Trophoblast cell (in vitro differentiated cells and primary cell): ENCODE measurements at regions not wholly inside any gene's neighbourhood (a gene's known extent, or its start where the extent isn't known, plus 50 kb on each side); places are given as distances from the start of the nearest gene placed in this dataset.

ENCODE experiments used
- DNase-seq, 2 donors: peaks; one replicate each; pipeline ENCODE4 v3.0.0-alpha.2; 2016
- H2AFZ ChIP-seq: 2 replicates; pipeline ENCODE4 v1.6.1; 2013; ENCODE audit warnings: low read length, moderate library complexity, mild to moderate bottlenecking; ENCODE audit not compliant: insufficient read depth, poor library complexity
- H2AK5ac ChIP-seq: 2 replicates; pipeline ENCODE4 v1.6.1; 2013; ENCODE audit warnings: mild to moderate bottlenecking, low read length
- H2BK120ac ChIP-seq: 2 replicates; pipeline ENCODE4 v1.6.1; 2013; ENCODE audit warnings: low read length, mild to moderate bottlenecking, moderate library complexity; ENCODE audit not compliant: insufficient read depth, poor library complexity
- H2BK12ac ChIP-seq: 2 replicates; pipeline ENCODE4 v1.6.1; 2013; ENCODE audit warnings: mild to moderate bottlenecking, low read length, moderate library complexity
- H2BK5ac ChIP-seq: 2 replicates; pipeline ENCODE4 v1.6.1; 2013; ENCODE audit warnings: low read length, low read depth, moderate library complexity, mild to moderate bottlenecking; ENCODE audit not compliant: poor library complexity
- H3K14ac ChIP-seq: 2 replicates; pipeline ENCODE4 v1.6.1; 2013; ENCODE audit warnings: mild to moderate bottlenecking, low read length
- H3K18ac ChIP-seq: 2 replicates; pipeline ENCODE4 v1.6.1; 2013; ENCODE audit warnings: mild to moderate bottlenecking, low read length
- H3K23ac ChIP-seq: 2 replicates; pipeline ENCODE4 v1.6.1; 2013; ENCODE audit warnings: low read length
- H3K27ac ChIP-seq: 2 replicates; pipeline ENCODE4 v1.5.1; 2013; ENCODE audit warnings: low read depth, mild to moderate bottlenecking, inconsistent platforms, low read length, moderate library complexity
- H3K27me3 ChIP-seq: 2 replicates; pipeline ENCODE4 v1.6.1; 2013; ENCODE audit warnings: inconsistent platforms, mild to moderate bottlenecking, low read length, moderate library complexity; ENCODE audit not compliant: insufficient read depth
- H3K36me3 ChIP-seq, 2 experiments: 1 replicate in 1 of 2; 2 replicates in 1 of 2; pipeline ENCODE4 v1.6.1; 2013; ENCODE audit warnings: low read length in 2 of 2, mild to moderate bottlenecking in 2 of 2, moderate library complexity in 1 of 2; ENCODE audit not compliant: insufficient read depth in 2 of 2, control insufficient read depth in 1 of 2
- H3K4ac ChIP-seq: 2 replicates; pipeline ENCODE4 v1.6.1; 2013; ENCODE audit warnings: low read depth, mild to moderate bottlenecking, low read length, moderate library complexity
- H3K4me1 ChIP-seq, 2 experiments: 1 replicate in 1 of 2; 2 replicates in 1 of 2; pipeline ENCODE4 v1.6.1; 2013; ENCODE audit warnings: low read length in 2 of 2, mild to moderate bottlenecking in 2 of 2, moderate library complexity in 1 of 2; ENCODE audit not compliant: insufficient read depth in 2 of 2, control insufficient read depth in 1 of 2
- H3K4me2 ChIP-seq: 2 replicates; pipeline ENCODE4 v1.6.1; 2013; ENCODE audit warnings: inconsistent platforms, mild to moderate bottlenecking, low read length, moderate library complexity
- H3K4me3 ChIP-seq: 2 replicates; pipeline ENCODE4 v1.5.1; 2013; ENCODE audit warnings: mild to moderate bottlenecking, low read depth, low read length, inconsistent platforms
- H3K79me1 ChIP-seq: one replicate; pipeline ENCODE4 v1.6.1; 2013; ENCODE audit warnings: low read length
- H3K79me2 ChIP-seq: 2 replicates; pipeline ENCODE4 v1.6.1; 2013; ENCODE audit warnings: low read length, mild to moderate bottlenecking; ENCODE audit not compliant: control insufficient read depth, insufficient read depth, poor library complexity
- H3K9ac ChIP-seq: 2 replicates; pipeline ENCODE4 v1.6.1; 2013; ENCODE audit warnings: mild to moderate bottlenecking, low read length
- H3K9me3 ChIP-seq: 2 replicates; pipeline ENCODE4 v1.6.1; 2013; ENCODE audit warnings: low read depth, mild to moderate bottlenecking, control low read depth, inconsistent platforms, low read length; ENCODE audit not compliant: insufficient read depth
- H4K12ac ChIP-seq: 2 replicates; pipeline ENCODE4 v1.6.1; 2013; ENCODE audit warnings: low read depth, mild to moderate bottlenecking, low read length, moderate library complexity
- H4K8ac ChIP-seq: 2 replicates; pipeline ENCODE4 v1.6.1; 2013; ENCODE audit warnings: low read depth, mild to moderate bottlenecking, low read length, moderate library complexity
- H4K91ac ChIP-seq: one replicate; pipeline ENCODE4 v1.6.1; 2013; ENCODE audit warnings: low read depth, mild to moderate bottlenecking, low read length, moderate library complexity
- WGBS: extraction: QIAGEN DNeasy Blood & Tissue Kit; methylation state at CpG from one replicate; pipeline ENCODE4 v1.1.7; 2013; ENCODE audit warnings: missing lambda C conversion rate; ENCODE audit not compliant: insufficient read length, insufficient coverage; ENCODE audit errors: extremely low coverage; 5-methylcytosine and 5-hydroxymethylcytosine counted together

DNA sequence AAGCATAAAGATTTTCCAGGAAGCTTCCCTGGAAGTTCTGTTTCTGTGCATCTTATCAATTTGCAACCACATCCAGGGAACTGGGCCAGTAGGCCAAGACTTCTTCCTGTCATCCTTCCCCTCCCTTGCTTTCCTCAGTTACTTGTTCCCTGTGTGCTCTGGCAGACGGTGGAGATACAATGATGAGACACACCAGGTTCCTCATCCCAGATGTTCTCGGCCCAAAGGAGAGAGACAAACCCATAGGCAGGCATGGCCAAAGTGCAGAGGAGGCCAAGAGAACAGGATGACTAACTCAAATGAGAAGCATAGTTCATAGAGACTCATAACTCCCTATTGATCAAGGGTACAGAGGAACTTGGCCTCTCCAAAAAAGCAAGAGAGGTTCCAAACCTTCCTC, 652.6 kb downstream of the CCDC171 start:
- Histone ChIP-seq H3K4me3 (no peak overlapping the region), H3K14ac (no peak overlapping the region), H3K4ac (no peak overlapping the region), H3K9me3 (no peaks in the 10 kb centered on the region), H3K27ac (no peak overlapping the region), H2AFZ (no peak overlapping the region), H4K12ac (no peak overlapping the region), H3K36me3 (no peaks in the 10 kb centered on the region), H4K91ac (no peak overlapping the region), H2BK120ac (no peak overlapping the region), H2BK5ac (no peak overlapping the region), H4K8ac (no peak overlapping the region), H2AK5ac (no peak overlapping the region), H3K27me3 (no peaks in the 10 kb centered on the region), H3K4me1 (peaks cover 7 to 15% of the 10 kb centered on the region in 2 experiments), H3K4me2 (no peak overlapping the region), H3K23ac (no peak overlapping the region), H2BK12ac (no peak overlapping the region), H3K9ac (no peak overlapping the region), H3K79me2 (no peaks in the 10 kb centered on the region), H3K18ac (no peak overlapping the region), H3K79me1 (peaks cover 2% of the 10 kb centered on the region)
- DNase-seq = no peak
- no CpG with 5 or more reads among the region's 2 CpGs for WGBS

- Histone ChIP-seq H3K27ac (no peak overlapping the region), H3K23ac (no peak overlapping the region), H3K27me3 (no peaks in the 10 kb centered on the region), H3K4me2 (no peak overlapping the region), H2AFZ (no peak overlapping the region), H2AK5ac (no peak overlapping the region), H3K36me3 (no peaks in the 10 kb centered on the region), H2BK5ac (no peak overlapping the region), H4K12ac (no peak overlapping the region), H3K79me2 (no peaks in the 10 kb centered on the region), H3K18ac (no peak overlapping the region), H4K91ac (no peak overlapping the region), H3K9ac (no peak overlapping the region), H3K4me3 (no peak overlapping the region), H3K4ac (no peak overlapping the region), H2BK12ac (no peak overlapping the region), H3K14ac (no peak overlapping the region), H4K8ac (no peak overlapping the region), H3K9me3 (no peaks in the 10 kb centered on the region), H3K4me1 (peaks cover 7 to 15% of the 10 kb centered on the region in 2 experiments), H3K79me1 (peaks cover 2% of the 10 kb centered on the region), H2BK120ac (no peak overlapping the region)
- no peak for DNase-seq
- whole genome bisulfite sequencing = no CpG with 5 or more reads among the region's 3 CpGs
Observed at GRCh38 chr9:16206518-16206917, 653.7 kb downstream of the CCDC171 start.

DNA sequence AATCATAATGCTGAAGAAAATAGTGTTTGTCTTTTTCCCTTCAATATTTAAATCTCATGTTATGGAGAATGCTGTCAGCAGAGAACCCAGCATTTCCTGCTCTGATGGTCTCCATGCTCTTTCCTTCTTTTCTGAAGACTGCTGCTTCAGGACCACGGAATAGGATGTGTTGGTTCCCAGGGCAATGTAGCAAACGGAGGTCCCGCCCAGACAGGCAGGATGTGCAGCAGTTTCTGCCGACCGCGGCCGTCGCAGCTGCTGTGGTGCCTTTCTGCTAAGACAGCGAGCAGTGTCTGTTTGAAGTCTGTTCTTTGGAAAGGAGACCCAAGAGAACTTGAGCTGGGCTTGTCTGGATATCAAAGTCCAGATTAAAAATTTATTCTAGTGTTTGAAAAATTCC, 654.3 kb downstream of the CCDC171 start:
- Histone ChIP-seq H3K14ac (no peak overlapping the region), H4K91ac (no peak overlapping the region), H3K27ac (no peak overlapping the region), H3K4ac (no peak overlapping the region), H3K79me2 (no peaks in the 10 kb centered on the region), H3K36me3 (no peaks in the 10 kb centered on the region), H2BK120ac (no peak overlapping the region), H4K8ac (no peak overlapping the region), H2BK5ac (no peak overlapping the region), H3K79me1 (peaks cover 2% of the 10 kb centered on the region), H3K4me1 (peaks cover 7 to 15% of the 10 kb centered on the region in 2 experiments), H2AK5ac (no peak overlapping the region), H3K27me3 (no peaks in the 10 kb centered on the region), H3K4me2 (no peak overlapping the region), H4K12ac (no peak overlapping the region), H3K18ac (no peak overlapping the region), H3K4me3 (no peak overlapping the region), H3K9me3 (no peaks in the 10 kb centered on the region), H3K23ac (no peak overlapping the region), H3K9ac (no peak overlapping the region), H2AFZ (no peak overlapping the region), H2BK12ac (peak overlapping the region; percentile 25)
- DNase-seq = no peak
- WGBS = no CpG with 5 or more reads among the region's 9 CpGs

DNA sequence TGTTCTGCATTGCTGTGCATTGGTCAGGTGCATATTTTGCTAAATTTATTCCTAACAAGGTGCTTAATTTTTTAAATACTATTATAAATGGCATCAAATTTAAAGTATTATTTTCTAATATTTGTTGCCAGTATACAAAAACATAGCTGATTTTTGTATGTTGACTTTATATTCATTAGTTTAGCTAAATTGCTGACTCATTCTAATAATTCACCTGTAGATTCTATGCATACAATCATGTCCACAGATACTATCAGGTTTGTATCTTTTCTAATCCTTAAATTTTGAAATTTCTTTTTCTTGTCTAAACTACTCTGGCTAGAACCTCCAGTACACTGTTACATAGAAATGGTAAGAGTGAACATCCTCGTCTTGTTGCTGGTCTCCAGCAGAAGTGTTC, 657.6 kb downstream of the CCDC171 start:
- no peaks in the 10 kb centered on the region for H3K79me1 ChIP-seq
- H2AK5ac ChIP-seq = no peak overlapping the region
- WGBS = no CpG with 5 or more reads among the region's 1 CpG
- no peak for DNase-seq
- H2BK5ac ChIP-seq = no peak overlapping the region
- no peak overlapping the region for H2BK12ac ChIP-seq
- no peak overlapping the region for H3K27ac ChIP-seq
- H3K18ac ChIP-seq = no peak overlapping the region
- H3K4me1 ChIP-seq = peaks cover 0 to 5% of the 10 kb centered on the region in 2 experiments
- no peaks in the 10 kb centered on the region for H3K36me3 ChIP-seq
- no peak overlapping the region for H4K12ac ChIP-seq
- no peak overlapping the region for H3K4me2 ChIP-seq
- no peak overlapping the region for H4K91ac ChIP-seq
- H3K9me3 ChIP-seq = no peaks in the 10 kb centered on the region
- no peak overlapping the region for H3K4me3 ChIP-seq
- no peak overlapping the region for H2AFZ ChIP-seq
- H2BK120ac ChIP-seq = no peak overlapping the region
- H4K8ac ChIP-seq = no peak overlapping the region
- no peak overlapping the region for H3K14ac ChIP-seq
- H3K27me3 ChIP-seq = no peaks in the 10 kb centered on the region
- H3K23ac ChIP-seq = no peak overlapping the region
- no peaks in the 10 kb centered on the region for H3K79me2 ChIP-seq
- no peak overlapping the region for H3K9ac ChIP-seq
- H3K4ac ChIP-seq = no peak overlapping the region
